Liver (tissue), 8 donors: ENCODE measurements at regions not wholly inside any gene's neighbourhood (a gene's known extent, or its start where the extent isn't known, plus 50 kb on each side); places are given as distances from the start of the nearest gene placed in this dataset.

Experiments used
- DNase-seq: peaks from one replicate; pipeline ENCODE4 v3.0.0-alpha.2; 2017; ENCODE audit warnings: low spot score
- H3K27ac ChIP-seq, 2 donors: one replicate each; pipeline ENCODE4 v1.7.0; 2013; ENCODE audit warnings: inconsistent platforms in 2 of 2, low read length in 2 of 2, control low read depth in 1 of 2, low read depth in 1 of 2, mild to moderate bottlenecking in 1 of 2
- H3K27me3 ChIP-seq, 4 donors: one replicate each; pipeline versions ENCODE4 v1.6.1 to v1.7.0; 2013; ENCODE audit warnings: low read length in 3 of 4, inconsistent platforms in 1 of 4, mild to moderate bottlenecking in 1 of 4, moderate library complexity in 1 of 4; ENCODE audit not compliant: control insufficient read depth in 4 of 4, insufficient read depth in 4 of 4
- H3K36me3 ChIP-seq, 4 donors: one replicate each; pipeline versions ENCODE4 v1.6.1 to v1.7.0; 2013; ENCODE audit warnings: low read length in 3 of 4, mild to moderate bottlenecking in 3 of 4, low read depth in 1 of 4, moderate library complexity in 1 of 4; ENCODE audit not compliant: control insufficient read depth in 4 of 4, insufficient read depth in 3 of 4
- H3K4me1 ChIP-seq, 4 donors: one replicate each; pipeline versions ENCODE4 v1.6.1 to v1.7.0; 2013; ENCODE audit warnings: low read length in 3 of 4, mild to moderate bottlenecking in 3 of 4, moderate library complexity in 1 of 4; ENCODE audit not compliant: control insufficient read depth in 4 of 4, insufficient read depth in 4 of 4
- H3K4me3 ChIP-seq, 3 donors: one replicate each; pipeline versions ENCODE4 v1.6.1 to v1.7.0; 2013; ENCODE audit warnings: low read length in 3 of 3, control low read depth in 1 of 3, low read depth in 1 of 3, mild to moderate bottlenecking in 1 of 3
- H3K9ac ChIP-seq, 2 donors: one replicate each; pipeline ENCODE4 v1.7.0; 2013; ENCODE audit warnings: low read length in 2 of 2, mild to moderate bottlenecking in 2 of 2, moderate library complexity in 2 of 2, control low read depth in 1 of 2, low read depth in 1 of 2
- H3K9me3 ChIP-seq, 4 donors: one replicate each; pipeline versions ENCODE4 v1.6.1 to v1.7.0; 2013; ENCODE audit warnings: low read length in 3 of 4; ENCODE audit not compliant: control insufficient read depth in 4 of 4
- EGR1 ChIP-seq, 2 donors: IDR thresholded peaks; 2 replicates each; pipeline ENCODE4 v1.6.1; 2016 to 2018; ENCODE audit warnings: antibody characterized with exemption in 2 of 2, low read depth in 2 of 2
- FOXA1 ChIP-seq: IDR thresholded peaks from 2 replicates; pipeline ENCODE4 v1.6.1; 2016; ENCODE audit warnings: antibody characterized with exemption
- FOXA2 ChIP-seq: IDR thresholded peaks from 2 replicates; pipeline ENCODE4 v1.6.1; 2016; ENCODE audit warnings: antibody characterized with exemption
- GABPA ChIP-seq, 2 donors: IDR thresholded peaks in 1 of 2; conservative IDR thresholded peaks in 1 of 2; 2 replicates each; pipeline ENCODE4 v1.6.1; 2016; ENCODE audit warnings: antibody characterized with exemption in 2 of 2, mild to moderate bottlenecking in 1 of 2, moderate library complexity in 1 of 2
- HNF4A ChIP-seq, 2 donors: conservative IDR thresholded peaks; 2 replicates each; pipeline ENCODE4 v1.6.1; 2016; ENCODE audit warnings: antibody characterized with exemption in 2 of 2, mild to moderate bottlenecking in 2 of 2
- JUND ChIP-seq, 2 donors: IDR thresholded peaks; 2 replicates each; pipeline ENCODE4 v1.6.1; 2016; ENCODE audit warnings: antibody characterized with exemption in 2 of 2
- NR2F2 ChIP-seq: IDR thresholded peaks from 2 replicates; pipeline ENCODE4 v1.6.1; 2016; ENCODE audit warnings: antibody characterized with exemption
- RAD21 ChIP-seq, 2 donors: IDR thresholded peaks; 2 replicates each; pipeline ENCODE4 v1.6.1; 2016; ENCODE audit warnings: antibody characterized with exemption in 2 of 2, mild to moderate bottlenecking in 2 of 2
- RXRA ChIP-seq, 2 donors: IDR thresholded peaks; 2 replicates each; pipeline ENCODE4 v1.6.1; 2017 to 2018; ENCODE audit warnings: antibody characterized with exemption in 2 of 2, mild to moderate bottlenecking in 1 of 2
- SP1 ChIP-seq: IDR thresholded peaks from 2 replicates; pipeline ENCODE4 v1.6.1; 2018; ENCODE audit warnings: antibody characterized with exemption, mild to moderate bottlenecking
- YY1 ChIP-seq: IDR thresholded peaks from 2 replicates; pipeline ENCODE4 v1.6.1; 2016; ENCODE audit warnings: antibody characterized with exemption, mild to moderate bottlenecking
- WGBS: extraction: QIAGEN DNeasy Blood & Tissue Kit; methylation state at CpG from one replicate; pipeline ENCODE4 v1.1.7; 2013; 5-methylcytosine and 5-hydroxymethylcytosine counted together
- TF ChIP-seq, protein P1 (sequence below): fragments of 150-350 bp; IDR thresholded peaks from 2 replicates; pipeline ENCODE4 v1.5.1; 2017; ENCODE audit warnings: improper control_type of control experiment, low read depth, low read length; ENCODE audit not compliant: missing input control
- TF ChIP-seq, protein P2 (sequence below): IDR thresholded peaks from 2 replicates; pipeline ENCODE4 v1.6.1; 2016; ENCODE audit warnings: antibody characterized with exemption
- TF ChIP-seq, protein P3 (sequence below): IDR thresholded peaks from 2 replicates; pipeline ENCODE4 v1.6.1; 2016; ENCODE audit warnings: antibody characterized with exemption
- TF ChIP-seq, protein P4 (sequence below): IDR thresholded peaks from 2 replicates; pipeline ENCODE4 v1.6.1; 2016; ENCODE audit warnings: antibody characterized with exemption, mild to moderate bottlenecking
- donor health status: healthy.
- donor health status: healthy.
- donor health status: healthy.
- donor health status: healthy.
- donor health status: healthy.

DNA sequence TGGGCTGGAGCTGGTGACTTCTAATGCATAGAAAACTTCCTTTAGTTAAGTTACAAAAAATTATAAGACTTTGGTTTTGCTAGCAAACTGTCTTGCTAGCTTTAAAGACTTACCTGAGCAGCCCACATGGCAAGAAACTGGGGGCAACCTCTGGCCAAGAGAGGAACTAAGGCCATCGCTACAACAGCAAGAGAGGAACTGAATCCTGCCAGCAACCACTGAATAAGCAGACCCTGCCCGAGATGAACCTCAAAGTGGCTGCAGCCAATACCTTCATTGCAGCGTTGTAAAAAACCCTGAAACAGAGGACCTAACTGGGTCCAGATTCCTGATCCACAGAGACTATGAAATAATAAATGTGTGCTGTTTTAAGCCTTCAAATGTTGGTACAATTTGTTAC is 54.6 kb upstream of the STARD3NL start:
- WGBS = 87% methylated on average over 3 of the region's 3 CpGs
- Histone ChIP-seq H3K36me3 (no peaks in the 10 kb centered on the region), H3K27ac (no peak overlapping the region), H3K4me1 (no peaks in the 10 kb centered on the region), H3K27me3 (no peaks in the 10 kb centered on the region), H3K4me3 (no peak overlapping the region), H3K9me3 (no peaks in the 10 kb centered on the region), H3K9ac (no peak overlapping the region)
- DNase-seq = no peak
- TF ChIP-seq SP1 (no peak), JUND (IDR thresholded peaks at IDR 0.05) (no peak), NR2F2 (no peak), GABPA (IDR thresholded peaks at IDR 0.05 in 1 of 2, conservative IDR thresholded peaks at IDR 0.05 in 1 of 2) (no peak), FOXA2 (no peak), RAD21 (IDR thresholded peaks at IDR 0.05) (no peak), HNF4A (conservative IDR thresholded peaks at IDR 0.05) (no peak)
- TF ChIP-seq, protein P1, sequence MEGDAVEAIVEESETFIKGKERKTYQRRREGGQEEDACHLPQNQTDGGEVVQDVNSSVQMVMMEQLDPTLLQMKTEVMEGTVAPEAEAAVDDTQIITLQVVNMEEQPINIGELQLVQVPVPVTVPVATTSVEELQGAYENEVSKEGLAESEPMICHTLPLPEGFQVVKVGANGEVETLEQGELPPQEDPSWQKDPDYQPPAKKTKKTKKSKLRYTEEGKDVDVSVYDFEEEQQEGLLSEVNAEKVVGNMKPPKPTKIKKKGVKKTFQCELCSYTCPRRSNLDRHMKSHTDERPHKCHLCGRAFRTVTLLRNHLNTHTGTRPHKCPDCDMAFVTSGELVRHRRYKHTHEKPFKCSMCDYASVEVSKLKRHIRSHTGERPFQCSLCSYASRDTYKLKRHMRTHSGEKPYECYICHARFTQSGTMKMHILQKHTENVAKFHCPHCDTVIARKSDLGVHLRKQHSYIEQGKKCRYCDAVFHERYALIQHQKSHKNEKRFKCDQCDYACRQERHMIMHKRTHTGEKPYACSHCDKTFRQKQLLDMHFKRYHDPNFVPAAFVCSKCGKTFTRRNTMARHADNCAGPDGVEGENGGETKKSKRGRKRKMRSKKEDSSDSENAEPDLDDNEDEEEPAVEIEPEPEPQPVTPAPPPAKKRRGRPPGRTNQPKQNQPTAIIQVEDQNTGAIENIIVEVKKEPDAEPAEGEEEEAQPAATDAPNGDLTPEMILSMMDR = no peak
- TF ChIP-seq, protein P2, sequence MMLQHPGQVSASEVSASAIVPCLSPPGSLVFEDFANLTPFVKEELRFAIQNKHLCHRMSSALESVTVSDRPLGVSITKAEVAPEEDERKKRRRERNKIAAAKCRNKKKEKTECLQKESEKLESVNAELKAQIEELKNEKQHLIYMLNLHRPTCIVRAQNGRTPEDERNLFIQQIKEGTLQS = no peak
- TF ChIP-seq, protein P3, sequence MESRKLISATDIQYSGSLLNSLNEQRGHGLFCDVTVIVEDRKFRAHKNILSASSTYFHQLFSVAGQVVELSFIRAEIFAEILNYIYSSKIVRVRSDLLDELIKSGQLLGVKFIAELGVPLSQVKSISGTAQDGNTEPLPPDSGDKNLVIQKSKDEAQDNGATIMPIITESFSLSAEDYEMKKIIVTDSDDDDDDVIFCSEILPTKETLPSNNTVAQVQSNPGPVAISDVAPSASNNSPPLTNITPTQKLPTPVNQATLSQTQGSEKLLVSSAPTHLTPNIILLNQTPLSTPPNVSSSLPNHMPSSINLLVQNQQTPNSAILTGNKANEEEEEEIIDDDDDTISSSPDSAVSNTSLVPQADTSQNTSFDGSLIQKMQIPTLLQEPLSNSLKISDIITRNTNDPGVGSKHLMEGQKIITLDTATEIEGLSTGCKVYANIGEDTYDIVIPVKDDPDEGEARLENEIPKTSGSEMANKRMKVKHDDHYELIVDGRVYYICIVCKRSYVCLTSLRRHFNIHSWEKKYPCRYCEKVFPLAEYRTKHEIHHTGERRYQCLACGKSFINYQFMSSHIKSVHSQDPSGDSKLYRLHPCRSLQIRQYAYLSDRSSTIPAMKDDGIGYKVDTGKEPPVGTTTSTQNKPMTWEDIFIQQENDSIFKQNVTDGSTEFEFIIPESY = no peak

- TF ChIP-seq, protein P1 = no peak
- TF ChIP-seq JUND (IDR thresholded peaks at IDR 0.05) = no peak
- TF ChIP-seq, protein P4, sequence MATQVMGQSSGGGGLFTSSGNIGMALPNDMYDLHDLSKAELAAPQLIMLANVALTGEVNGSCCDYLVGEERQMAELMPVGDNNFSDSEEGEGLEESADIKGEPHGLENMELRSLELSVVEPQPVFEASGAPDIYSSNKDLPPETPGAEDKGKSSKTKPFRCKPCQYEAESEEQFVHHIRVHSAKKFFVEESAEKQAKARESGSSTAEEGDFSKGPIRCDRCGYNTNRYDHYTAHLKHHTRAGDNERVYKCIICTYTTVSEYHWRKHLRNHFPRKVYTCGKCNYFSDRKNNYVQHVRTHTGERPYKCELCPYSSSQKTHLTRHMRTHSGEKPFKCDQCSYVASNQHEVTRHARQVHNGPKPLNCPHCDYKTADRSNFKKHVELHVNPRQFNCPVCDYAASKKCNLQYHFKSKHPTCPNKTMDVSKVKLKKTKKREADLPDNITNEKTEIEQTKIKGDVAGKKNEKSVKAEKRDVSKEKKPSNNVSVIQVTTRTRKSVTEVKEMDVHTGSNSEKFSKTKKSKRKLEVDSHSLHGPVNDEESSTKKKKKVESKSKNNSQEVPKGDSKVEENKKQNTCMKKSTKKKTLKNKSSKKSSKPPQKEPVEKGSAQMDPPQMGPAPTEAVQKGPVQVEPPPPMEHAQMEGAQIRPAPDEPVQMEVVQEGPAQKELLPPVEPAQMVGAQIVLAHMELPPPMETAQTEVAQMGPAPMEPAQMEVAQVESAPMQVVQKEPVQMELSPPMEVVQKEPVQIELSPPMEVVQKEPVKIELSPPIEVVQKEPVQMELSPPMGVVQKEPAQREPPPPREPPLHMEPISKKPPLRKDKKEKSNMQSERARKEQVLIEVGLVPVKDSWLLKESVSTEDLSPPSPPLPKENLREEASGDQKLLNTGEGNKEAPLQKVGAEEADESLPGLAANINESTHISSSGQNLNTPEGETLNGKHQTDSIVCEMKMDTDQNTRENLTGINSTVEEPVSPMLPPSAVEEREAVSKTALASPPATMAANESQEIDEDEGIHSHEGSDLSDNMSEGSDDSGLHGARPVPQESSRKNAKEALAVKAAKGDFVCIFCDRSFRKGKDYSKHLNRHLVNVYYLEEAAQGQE = no peak
- TF ChIP-seq HNF4A (conservative IDR thresholded peaks at IDR 0.05) = no peak
- no peak for TF ChIP-seq RXRA (IDR thresholded peaks at IDR 0.05)
- no peak for TF ChIP-seq EGR1 (IDR thresholded peaks at IDR 0.05; ENCODE audit: low read depth in 2 of 2)
- no peak for TF ChIP-seq YY1
- TF ChIP-seq, protein P3 = no peak
- TF ChIP-seq NR2F2 = no peak
- TF ChIP-seq FOXA1 = no peak
- TF ChIP-seq, protein P2 = no peak
- WGBS = 64% methylated on average over 7 of the region's 7 CpGs
Measured at GRCh38 chr7:38127216-38128207, 50.5 kb upstream of the STARD3NL start.

More at GRCh38 chr7:38127216-38128207, 50.5 kb upstream of the STARD3NL start:
- H3K27me3 ChIP-seq = no peaks in the 10 kb centered on the region
- H3K9me3 ChIP-seq = no peaks in the 10 kb centered on the region
- H3K4me3 ChIP-seq = no peak overlapping the region
- DNase-seq = no peak
- no peak overlapping the region for H3K9ac ChIP-seq
- peaks cover 0 to 3% (median 1%) of the 10 kb centered on the region in 4 donors for H3K4me1 ChIP-seq
- H3K36me3 ChIP-seq = no peaks in the 10 kb centered on the region
- no peak overlapping the region for H3K27ac ChIP-seq
